Large intestine (tissue), 3 donors: ENCODE measurements at regions not wholly inside any gene's neighbourhood (a gene's known extent, or its start where the extent isn't known, plus 50 kb on each side); places are given as distances from the start of the nearest gene placed in this dataset.
"Not testable (repeated sequence)": the region's sequence is repeated elsewhere in the genome, so short reads cannot be mapped to it uniquely, and the experiment has no call there.

Experiments used
- DNase-seq, 2 donors: peaks; one replicate each; pipeline versions ENCODE4 v3.0.0 to v3.0.0-alpha.2; 2013
- H3K27ac ChIP-seq: one replicate; pipeline ENCODE4 v1.5.1; 2013; ENCODE audit warnings: low read length
- H3K27me3 ChIP-seq: 2 replicates; pipeline ENCODE4 v1.6.1; 2013; ENCODE audit warnings: low read length; ENCODE audit not compliant: control insufficient read depth, insufficient read depth
- H3K36me3 ChIP-seq: 2 replicates; pipeline ENCODE4 v1.6.1; 2013; ENCODE audit warnings: low read length; ENCODE audit not compliant: control insufficient read depth, insufficient read depth
- H3K4me1 ChIP-seq: one replicate; pipeline ENCODE4 v1.6.1; 2013; ENCODE audit warnings: low read length; ENCODE audit not compliant: control insufficient read depth, insufficient read depth
- H3K4me3 ChIP-seq: one replicate; pipeline ENCODE4 v1.5.1; 2013; ENCODE audit warnings: low read length
- H3K9me3 ChIP-seq: one replicate; pipeline ENCODE4 v1.6.1; 2013; ENCODE audit warnings: mild to moderate bottlenecking, low read depth, low read length, moderate library complexity; ENCODE audit not compliant: control insufficient read depth
- WGBS: methylation state at CpG from one replicate; pipeline ENCODE4 v1.1.5; 2013; ENCODE audit warnings: low lambda C conversion rate; ENCODE audit not compliant: insufficient coverage; 5-methylcytosine and 5-hydroxymethylcytosine counted together

DNA sequence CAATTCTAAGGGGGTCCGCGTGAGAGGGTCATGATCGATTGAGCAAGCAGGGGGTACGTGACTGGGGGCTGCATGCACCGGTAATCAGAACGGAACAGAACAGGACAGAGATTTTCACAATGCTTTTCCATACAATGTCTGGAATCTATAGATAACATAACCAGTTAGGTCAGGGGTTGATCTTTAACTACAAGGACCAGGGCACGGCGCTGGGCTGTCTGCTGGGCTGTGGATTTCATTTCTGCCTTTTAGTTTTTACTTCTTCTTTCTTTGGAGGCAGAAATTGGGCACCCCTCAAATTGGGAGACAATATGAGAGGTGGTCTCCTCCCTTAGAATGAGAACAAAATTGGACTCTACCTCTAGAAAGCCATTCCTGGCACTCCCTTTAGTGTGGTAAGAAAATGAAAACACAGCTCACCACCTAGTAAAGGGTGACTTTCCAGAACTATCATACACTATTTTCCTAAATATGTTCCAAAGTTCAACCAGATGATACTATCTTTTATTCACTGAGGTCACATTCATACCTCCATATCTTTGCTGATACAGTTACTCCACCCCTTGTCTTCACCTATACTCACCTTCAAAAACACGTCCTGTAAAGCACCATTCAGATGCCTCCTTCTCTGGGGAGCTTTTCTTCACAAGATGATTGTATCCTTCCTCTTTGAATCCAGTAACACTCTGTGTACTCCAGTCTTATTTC is 1058.3 kb upstream of the SLIT2 start:
- WGBS, result no CpG with 5 or more reads among the region's 9 CpGs
- H3K4me1 ChIP-seq, result peaks cover 29% of the 10 kb centered on the region
- peak; percentile 19 to 82 for DNase-seq
- no peaks in the 10 kb centered on the region for H3K9me3 ChIP-seq
- H3K27me3 ChIP-seq, result no peaks in the 10 kb centered on the region
- peak overlapping the region; percentile 81 for H3K27ac ChIP-seq
- peak overlapping the region; percentile 21 for H3K4me3 ChIP-seq
- H3K36me3 ChIP-seq, result no peaks in the 10 kb centered on the region

DNA sequence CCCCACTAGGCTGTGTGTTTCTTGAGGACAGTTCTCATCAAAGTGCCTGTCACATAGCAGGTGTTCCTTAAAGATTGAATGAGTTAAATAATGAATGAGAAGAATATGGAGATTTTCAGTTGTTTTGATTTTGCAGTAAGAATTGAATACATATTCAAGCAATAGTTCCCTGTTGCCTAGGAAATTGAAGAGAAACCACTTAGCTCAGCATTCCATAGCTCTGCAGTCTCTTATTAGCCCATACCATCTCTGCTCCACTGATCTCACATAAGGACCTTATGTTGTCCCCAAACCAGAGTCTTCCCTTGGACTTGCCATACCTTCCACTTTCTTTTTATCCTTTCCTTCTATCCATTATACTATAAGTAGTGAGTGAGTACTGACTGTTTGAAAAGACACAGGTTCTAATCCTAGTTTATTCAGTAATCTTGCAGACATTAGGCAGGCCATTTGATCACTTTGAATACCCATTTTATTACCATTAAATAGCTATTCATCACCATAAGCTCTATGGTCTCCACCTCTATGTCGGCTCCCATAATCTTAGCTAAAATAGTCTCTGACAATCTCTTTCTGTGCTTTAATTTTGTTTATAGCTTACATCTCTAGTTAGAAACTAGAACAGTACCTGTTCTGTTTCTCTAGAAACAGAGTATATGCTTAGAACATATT is 1059.6 kb upstream of the SLIT2 start:
- DNase-seq, result no peak
- no CpG with 5 or more reads among the region's 1 CpG for WGBS
- no peaks in the 10 kb centered on the region for H3K36me3 ChIP-seq
- no peaks in the 10 kb centered on the region for H3K27me3 ChIP-seq
- H3K9me3 ChIP-seq, result no peaks in the 10 kb centered on the region
- H3K4me3 ChIP-seq, result no peak overlapping the region
- peak overlapping the region; percentile 81 for H3K27ac ChIP-seq
- peaks cover 39% of the 10 kb centered on the region for H3K4me1 ChIP-seq

DNA sequence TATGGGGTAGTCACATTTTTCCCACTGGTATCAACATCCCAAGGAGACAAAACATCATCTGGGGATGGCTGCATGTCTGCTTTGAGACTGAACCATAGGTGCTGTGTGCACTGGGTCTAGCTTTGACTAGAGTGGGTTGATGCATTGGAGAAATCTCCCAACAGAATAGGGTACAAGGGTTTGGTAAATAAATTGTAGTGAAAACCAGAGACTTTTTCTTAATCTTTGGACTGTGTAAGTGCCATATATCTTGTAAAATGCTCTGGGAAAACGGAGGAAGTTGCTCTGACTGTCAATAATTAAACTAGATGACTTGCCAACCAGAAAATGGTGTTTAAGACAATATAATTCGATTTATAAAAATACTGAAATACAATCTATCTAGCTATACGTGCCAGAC is 1064.0 kb upstream of the SLIT2 start:
- peak; percentile 40 to 81 for DNase-seq
- H3K27me3 ChIP-seq, result no peaks in the 10 kb centered on the region
- no peaks in the 10 kb centered on the region for H3K36me3 ChIP-seq
- H3K4me3 ChIP-seq, result no peak overlapping the region
- H3K27ac ChIP-seq, result peak overlapping the region; percentile 55
- peaks cover 30% of the 10 kb centered on the region for H3K4me1 ChIP-seq
- no peaks in the 10 kb centered on the region for H3K9me3 ChIP-seq
- WGBS, result 20% methylated on average over 2 of the region's 3 CpGs

DNA sequence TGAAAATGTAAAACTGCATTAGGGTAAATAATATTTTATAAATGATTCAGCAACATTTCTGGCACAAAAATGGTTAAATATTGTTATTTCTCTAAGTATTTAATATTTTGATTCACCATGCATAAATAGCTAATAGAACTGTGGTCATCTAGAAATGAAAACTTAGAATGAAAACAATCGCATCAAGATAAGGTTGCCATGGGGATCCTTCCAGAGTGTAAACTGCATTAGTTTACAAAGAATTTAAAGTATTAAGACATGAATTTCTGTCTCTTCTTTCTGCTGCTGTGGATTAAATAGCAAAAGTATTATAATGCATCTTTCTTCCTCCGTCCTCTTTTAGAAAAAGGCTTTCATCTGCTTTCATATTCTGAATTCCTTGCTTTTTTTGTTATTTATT is 1064.6 kb upstream of the SLIT2 start:
- 24% methylated on average over 2 of the region's 2 CpGs for WGBS
- peak in 1 of 2 donors; percentile 48 for DNase-seq
- no peaks in the 10 kb centered on the region for H3K27me3 ChIP-seq

DNA sequence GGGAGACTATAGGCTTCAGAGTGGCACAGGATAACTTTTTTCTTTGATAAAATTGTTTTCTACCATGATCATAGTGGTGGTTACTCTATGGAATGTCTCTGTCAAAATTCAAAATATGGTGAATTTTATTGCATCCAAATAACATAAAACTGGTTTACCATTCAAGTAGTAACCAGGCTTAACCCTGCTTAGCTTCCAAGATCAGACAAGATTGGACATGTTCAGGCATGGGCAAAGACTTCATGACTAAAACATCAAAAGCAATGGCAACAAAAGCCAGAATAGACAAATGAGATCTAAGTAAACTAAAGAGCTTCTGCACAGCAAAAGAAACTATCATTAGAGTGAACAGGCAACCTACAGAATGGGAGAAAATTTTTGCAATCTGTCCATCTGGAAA is 1070.1 kb upstream of the SLIT2 start:
- peaks cover 12% of the 10 kb centered on the region for H3K4me1 ChIP-seq
- not testable (repeated sequence) for DNase-seq, H3K27ac ChIP-seq, H3K36me3 ChIP-seq, H3K4me3 ChIP-seq, H3K9me3 ChIP-seq, H3K27me3 ChIP-seq

More for the DNA sequence above, 1064.6 kb upstream of the SLIT2 start:
- peaks cover 28% of the 10 kb centered on the region for H3K4me1 ChIP-seq
- no peaks in the 10 kb centered on the region for H3K36me3 ChIP-seq
- no peaks in the 10 kb centered on the region for H3K9me3 ChIP-seq
- H3K4me3 ChIP-seq, result no peak overlapping the region
- H3K27ac ChIP-seq, result peak overlapping the region; percentile 55

DNA sequence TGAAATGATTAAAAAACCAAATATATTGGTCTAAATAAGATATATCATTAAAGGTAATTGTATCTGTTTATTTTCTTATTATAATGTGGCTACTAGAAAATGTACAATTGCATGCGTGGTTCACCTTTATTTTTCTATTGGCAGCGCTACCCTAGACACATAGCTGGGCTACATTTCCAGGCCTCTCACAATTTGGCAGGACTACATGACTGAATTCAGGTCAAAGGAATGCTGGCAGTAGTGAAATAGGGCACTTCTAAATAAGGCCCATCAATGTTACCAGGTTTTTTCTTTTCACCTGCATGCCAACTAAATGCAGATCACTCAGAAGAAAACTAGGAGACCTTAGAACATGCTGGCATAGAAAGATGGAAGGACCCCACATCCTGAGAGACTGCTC is 1072.9 kb upstream of the SLIT2 start:
- Histone ChIP-seq H3K27ac (no peak overlapping the region), H3K36me3 (no peaks in the 10 kb centered on the region), H3K4me1 (peaks cover 4% of the 10 kb centered on the region), H3K4me3 (no peak overlapping the region), H3K9me3 (no peaks in the 10 kb centered on the region), H3K27me3 (no peaks in the 10 kb centered on the region)
- WGBS, result no CpG with 5 or more reads among the region's 2 CpGs
- no peak for DNase-seq

DNA sequence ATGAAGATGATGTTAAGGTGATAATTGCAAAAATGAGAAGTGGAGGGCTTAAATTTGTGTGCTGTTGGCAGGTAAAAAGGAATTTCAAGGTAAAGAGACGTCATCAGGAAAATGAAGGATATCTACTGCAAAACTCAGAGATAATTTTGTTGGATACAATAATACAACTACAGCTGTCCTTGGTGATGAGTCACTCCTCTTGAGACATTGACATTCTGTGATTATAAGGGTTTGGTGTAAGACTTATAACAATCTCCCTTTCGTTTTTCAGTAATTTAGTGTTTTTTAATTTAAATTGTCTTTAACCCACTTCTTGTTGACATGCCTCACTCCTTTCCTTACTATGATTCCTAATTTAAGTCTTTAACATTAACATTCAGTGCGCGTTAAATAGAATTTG is 1074.1 kb upstream of the SLIT2 start:
- H3K4me3 ChIP-seq, result no peak overlapping the region
- DNase-seq, result no peak
- H3K27ac ChIP-seq, result no peak overlapping the region
- no peaks in the 10 kb centered on the region for H3K27me3 ChIP-seq
- no peaks in the 10 kb centered on the region for H3K9me3 ChIP-seq
- 100% methylated on average over 3 of the region's 4 CpGs for WGBS
- H3K4me1 ChIP-seq, result no peaks in the 10 kb centered on the region
- H3K36me3 ChIP-seq, result no peaks in the 10 kb centered on the region

DNA sequence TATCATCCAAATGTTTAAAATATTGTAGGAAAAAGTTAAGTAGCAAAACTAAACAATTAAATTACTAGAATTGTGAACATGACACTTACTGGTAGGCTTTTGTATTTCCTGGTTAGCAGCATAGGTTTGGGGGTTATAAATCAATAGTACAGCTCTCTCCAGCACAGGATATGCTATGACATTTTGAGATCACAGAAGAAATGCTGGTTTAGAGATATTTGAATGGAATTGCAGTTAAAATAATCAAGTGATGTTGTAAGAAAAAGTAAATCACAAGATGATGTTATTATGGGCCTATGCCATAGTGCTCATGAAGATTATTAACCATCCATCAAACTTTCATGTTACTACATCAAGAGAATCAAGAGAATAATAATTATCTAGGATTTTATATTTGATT is 1079.9 kb upstream of the SLIT2 start:
- H3K27me3 ChIP-seq, result no peaks in the 10 kb centered on the region
- no peak for DNase-seq
- no peaks in the 10 kb centered on the region for H3K9me3 ChIP-seq
- H3K36me3 ChIP-seq, result no peaks in the 10 kb centered on the region
- H3K27ac ChIP-seq, result no peak overlapping the region
- no peak overlapping the region for H3K4me3 ChIP-seq
- peaks cover 5% of the 10 kb centered on the region for H3K4me1 ChIP-seq

DNA sequence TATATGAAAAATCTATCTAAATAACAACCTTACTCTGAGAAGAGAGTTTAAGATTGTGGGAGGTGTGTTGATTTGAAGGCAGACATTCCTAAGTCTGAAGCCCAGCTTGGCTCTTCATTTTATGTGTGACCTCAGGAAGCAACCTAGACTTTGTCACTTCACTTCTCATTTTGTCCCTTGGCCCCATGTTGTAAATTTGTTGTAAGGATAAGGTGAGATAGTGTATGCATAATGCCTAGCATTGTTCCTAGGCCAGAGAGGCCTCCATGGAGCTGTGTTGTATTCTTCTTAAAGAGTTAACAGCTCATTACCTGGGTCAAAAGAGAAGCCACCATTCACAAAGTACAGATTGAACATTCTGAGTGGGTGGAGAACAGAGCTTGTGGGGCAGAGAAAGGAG is 1084.4 kb upstream of the SLIT2 start:
- Histone ChIP-seq H3K4me3 (no peak overlapping the region), H3K4me1 (peaks cover 7% of the 10 kb centered on the region), H3K9me3 (no peaks in the 10 kb centered on the region), H3K36me3 (no peaks in the 10 kb centered on the region), H3K27ac (peak overlapping the region; percentile 42), H3K27me3 (no peaks in the 10 kb centered on the region)
- peak; percentile 69 to 90 for DNase-seq

DNA sequence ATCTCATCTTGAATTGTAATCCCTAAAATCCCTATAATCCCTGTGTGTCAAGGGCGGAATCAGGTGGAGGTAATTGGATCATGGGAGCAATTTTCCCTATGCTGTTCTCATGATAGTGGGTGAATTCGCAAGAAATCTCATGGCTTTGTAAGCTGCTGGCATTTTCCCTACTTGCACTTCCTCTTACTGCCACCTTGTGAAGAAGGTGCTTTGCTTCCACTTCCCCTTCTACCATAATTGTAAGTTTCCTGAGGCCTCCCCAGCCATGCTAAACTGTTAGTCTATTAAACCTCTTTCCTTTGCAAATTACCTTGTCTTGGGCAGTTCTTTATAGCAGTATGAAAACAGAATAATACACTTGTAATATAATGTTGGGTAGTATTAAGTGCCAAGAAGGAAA is 1087.4 kb upstream of the SLIT2 start:
- no peak for DNase-seq
- H3K36me3 ChIP-seq, result no peaks in the 10 kb centered on the region
- H3K9me3 ChIP-seq, result no peaks in the 10 kb centered on the region
- H3K27ac ChIP-seq, result no peak overlapping the region
- no CpG with 5 or more reads among the region's 2 CpGs for WGBS
- peaks cover 7% of the 10 kb centered on the region for H3K4me1 ChIP-seq
- H3K4me3 ChIP-seq, result no peak overlapping the region
- no peaks in the 10 kb centered on the region for H3K27me3 ChIP-seq

DNA sequence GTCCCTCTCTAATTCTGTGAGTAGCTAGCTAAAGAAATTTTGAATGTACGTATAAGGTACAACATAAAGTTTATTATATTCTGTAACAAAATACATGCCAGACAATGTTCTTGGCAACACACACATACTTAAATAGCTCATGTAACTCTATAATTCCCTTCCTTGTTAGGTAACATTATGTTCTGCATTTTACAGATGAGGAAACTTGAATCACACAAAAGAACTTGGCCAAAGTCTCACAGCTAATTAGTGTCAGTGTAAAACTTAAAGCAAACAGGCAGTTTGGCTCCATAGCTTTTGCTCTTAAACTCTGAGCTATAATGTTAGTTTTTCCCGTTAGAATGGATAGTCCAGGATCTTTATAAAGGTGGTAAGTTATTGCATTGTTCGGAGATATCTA is 1091.8 kb upstream of the SLIT2 start:
- no peaks in the 10 kb centered on the region for H3K4me1 ChIP-seq
- no peaks in the 10 kb centered on the region for H3K36me3 ChIP-seq
- H3K9me3 ChIP-seq, result peaks cover 11% of the 10 kb centered on the region
- H3K27ac ChIP-seq, result no peak overlapping the region
- 83% methylated on average over 1 of the region's 3 CpGs for WGBS
- no peaks in the 10 kb centered on the region for H3K27me3 ChIP-seq
- no peak overlapping the region for H3K4me3 ChIP-seq
- no peak for DNase-seq
